Transverse colon (tissue), 3 donors: ENCODE measurements at regions not wholly inside any gene's neighbourhood (a gene's known extent, or its start where the extent isn't known, plus 50 kb on each side); places are given as distances from the start of the nearest gene placed in this dataset.

ENCODE experiments used
- EP300 ChIP-seq: sonication (generic); formaldehyde crosslinking; IDR thresholded peaks from one replicate; pipeline ENCODE4 v1.6.1; 2017; ENCODE audit warnings: antibody characterized with exemption, low read depth
- TF ChIP-seq, protein P1 (sequence below), 5 experiments: fragments of 200-600 bp in 3 of 5; fragments of 450-650 bp in 2 of 5; sonication (generic) in 3 of 5; IDR thresholded peaks; 1 replicate in 2 of 5; 2 replicates in 3 of 5; pipeline ENCODE4 v1.5.1; 2016 to 2017; ENCODE audit warnings: antibody characterized with exemption in 5 of 5, inconsistent platforms in 3 of 5, mild to moderate bottlenecking in 2 of 5, moderate library complexity in 1 of 5

DNA sequence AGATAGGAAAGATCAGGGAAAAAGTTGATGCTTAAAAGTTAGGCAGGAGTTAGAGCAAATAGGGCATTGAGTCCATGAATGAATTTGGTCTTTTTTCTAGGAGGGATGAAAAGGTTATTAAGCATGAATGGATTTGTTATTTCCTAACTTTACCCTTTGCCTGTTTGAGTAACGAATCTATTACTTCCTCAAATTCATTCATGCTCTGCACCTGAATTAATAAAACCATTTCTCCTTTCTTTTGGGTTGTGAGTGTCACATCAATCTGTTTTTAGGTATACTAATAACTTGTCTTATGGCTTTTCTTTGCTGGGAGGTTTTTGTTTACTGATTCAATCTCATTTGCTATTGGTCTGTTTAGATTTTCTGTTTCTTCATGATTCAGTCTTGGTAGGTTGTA lies 1217.7 kb upstream of the CELF2 start:
- no peak for TF ChIP-seq EP300
- TF ChIP-seq, protein P1, sequence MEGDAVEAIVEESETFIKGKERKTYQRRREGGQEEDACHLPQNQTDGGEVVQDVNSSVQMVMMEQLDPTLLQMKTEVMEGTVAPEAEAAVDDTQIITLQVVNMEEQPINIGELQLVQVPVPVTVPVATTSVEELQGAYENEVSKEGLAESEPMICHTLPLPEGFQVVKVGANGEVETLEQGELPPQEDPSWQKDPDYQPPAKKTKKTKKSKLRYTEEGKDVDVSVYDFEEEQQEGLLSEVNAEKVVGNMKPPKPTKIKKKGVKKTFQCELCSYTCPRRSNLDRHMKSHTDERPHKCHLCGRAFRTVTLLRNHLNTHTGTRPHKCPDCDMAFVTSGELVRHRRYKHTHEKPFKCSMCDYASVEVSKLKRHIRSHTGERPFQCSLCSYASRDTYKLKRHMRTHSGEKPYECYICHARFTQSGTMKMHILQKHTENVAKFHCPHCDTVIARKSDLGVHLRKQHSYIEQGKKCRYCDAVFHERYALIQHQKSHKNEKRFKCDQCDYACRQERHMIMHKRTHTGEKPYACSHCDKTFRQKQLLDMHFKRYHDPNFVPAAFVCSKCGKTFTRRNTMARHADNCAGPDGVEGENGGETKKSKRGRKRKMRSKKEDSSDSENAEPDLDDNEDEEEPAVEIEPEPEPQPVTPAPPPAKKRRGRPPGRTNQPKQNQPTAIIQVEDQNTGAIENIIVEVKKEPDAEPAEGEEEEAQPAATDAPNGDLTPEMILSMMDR (IDR thresholded peaks at IDR 0.05) = no peak
